Left lung (tissue), 4 donors: ENCODE measurements at regions not wholly inside any gene's neighbourhood (a gene's known extent, or its start where the extent isn't known, plus 50 kb on each side); places are given as distances from the start of the nearest gene placed in this dataset.
"Not testable (repeated sequence)": the region's sequence is repeated elsewhere in the genome, so short reads cannot be mapped to it uniquely, and the experiment has no call there.

ENCODE experiments used
- ATAC-seq: fragments of 200-7000 bp; cut with Tn5 transposase; one replicate; pipeline ENCODE4 v1.9.1; 2020; ENCODE audit warnings: moderate library complexity
- DNase-seq, 4 donors: peaks; one replicate each; pipeline ENCODE4 v3.0.0-alpha.2; 2013 to 2020
- H3K27ac ChIP-seq, 2 donors: fragments of 200-600 bp; sonication (generic) in 1 of 2; one replicate each; pipeline versions ENCODE4 v1.5.0 to v1.8.0; 2020 to 2021
- H3K27me3 ChIP-seq, 2 donors: fragments of 200-600 bp; sonication (generic) in 1 of 2; one replicate each; pipeline versions ENCODE4 v1.5.0 to v1.8.0; 2020 to 2021
- H3K36me3 ChIP-seq, 2 donors: fragments of 200-600 bp; sonication (generic) in 1 of 2; one replicate each; pipeline versions ENCODE4 v1.5.0 to v1.8.0; 2020 to 2021
- H3K4me1 ChIP-seq, 2 donors: fragments of 200-600 bp; one replicate each; pipeline ENCODE4 v1.8.0; 2021
- H3K4me3 ChIP-seq, 2 donors: fragments of 200-600 bp; sonication (generic) in 1 of 2; one replicate each; pipeline versions ENCODE4 v1.5.0 to v1.8.0; 2020 to 2021; ENCODE audit warnings: mild to moderate bottlenecking in 1 of 2
- H3K9me3 ChIP-seq, 2 donors: fragments of 200-600 bp; sonication (generic) in 1 of 2; one replicate each; pipeline versions ENCODE4 v1.5.0 to v1.8.0; 2020 to 2021
- CTCF ChIP-seq, 2 donors: fragments of 200-600 bp; sonication (generic) in 1 of 2; IDR thresholded peaks; one replicate each; pipeline versions ENCODE4 v1.5.0 to v1.8.0; 2021; ENCODE audit warnings: antibody characterized with exemption in 2 of 2
- intact Hi-C, 2 donors: fragments of 100-400 bp; cut with DNase I; formaldehyde crosslinking; loops; one replicate each; pipeline versions ENCODE4 v1.11.2 to v1.14.2; 2022
- donor health status: DM: no; HTN: yes; CAD: no.
- donor health status: DM: no; HTN: no; CAD: no.

GRCh38 chr4:71107726-71108125 is 114.3 kb downstream of the DCK start:
- Histone ChIP-seq H3K27me3 (no peaks in the 10 kb centered on the region), H3K4me3 (no peak overlapping the region), H3K36me3 (no peaks in the 10 kb centered on the region), H3K27ac (no peak overlapping the region), H3K4me1 (no peaks in the 10 kb centered on the region), H3K9me3 (peaks cover 0 to 4% of the 10 kb centered on the region in 2 donors)
- intact Hi-C loops = no loop called here
- DNase-seq = no peak
- ATAC-seq = no peak
- no peak for TF ChIP-seq CTCF (IDR thresholded peaks at IDR 0.05)

- ATAC-seq (no peak), DNase-seq (no peak)
- H3K4me3 ChIP-seq = no peak overlapping the region
- no peaks in the 10 kb centered on the region for H3K36me3 ChIP-seq
- intact Hi-C loops = no loop called here
- H3K9me3 ChIP-seq = peaks cover 0 to 3% of the 10 kb centered on the region in 2 donors
- TF ChIP-seq CTCF (IDR thresholded peaks at IDR 0.05) = no peak
- no peaks in the 10 kb centered on the region for H3K4me1 ChIP-seq
- H3K27ac ChIP-seq = no peak overlapping the region
- no peaks in the 10 kb centered on the region for H3K27me3 ChIP-seq
These were observed 117.0 kb downstream of the DCK start for GRCh38 chr4:71110499-71110898.

- H3K9me3 ChIP-seq, H3K4me3 ChIP-seq, intact Hi-C loops, H3K27me3 ChIP-seq, DNase-seq, H3K4me1 ChIP-seq, ATAC-seq, H3K27ac ChIP-seq, H3K36me3 ChIP-seq: not testable (repeated sequence)
These were observed 117.7 kb downstream of the DCK start for GRCh38 chr4:71111133-71111532.

GRCh38 chr4:71113294-71113693 is 119.8 kb downstream of the DCK start:
- no peak for DNase-seq
- no peaks in the 10 kb centered on the region for H3K9me3 ChIP-seq
- intact Hi-C loops = no loop called here
- no peak overlapping the region for H3K4me3 ChIP-seq
- no peak overlapping the region for H3K27ac ChIP-seq
- no peak for ATAC-seq
- H3K36me3 ChIP-seq = no peaks in the 10 kb centered on the region
- H3K4me1 ChIP-seq = no peaks in the 10 kb centered on the region
- no peaks in the 10 kb centered on the region for H3K27me3 ChIP-seq
- no peak for TF ChIP-seq CTCF (IDR thresholded peaks at IDR 0.05)

- TF ChIP-seq CTCF (IDR thresholded peaks at IDR 0.05) = no peak
- Histone ChIP-seq H3K36me3 (no peaks in the 10 kb centered on the region), H3K4me3 (no peak overlapping the region), H3K4me1 (no peaks in the 10 kb centered on the region), H3K27ac (no peak overlapping the region), H3K9me3 (no peaks in the 10 kb centered on the region), H3K27me3 (no peaks in the 10 kb centered on the region)
- intact Hi-C loops = no loop called here
- ATAC-seq (no peak), DNase-seq (peak in 1 of 4 donors; percentile 71)
These were observed 127.5 kb downstream of the DCK start for GRCh38 chr4:71120831-71121524.

GRCh38 chr4:71123951-71124350 is 130.5 kb downstream of the DCK start:
- Histone ChIP-seq H3K36me3 (no peaks in the 10 kb centered on the region), H3K4me3 (no peak overlapping the region), H3K27me3 (no peaks in the 10 kb centered on the region), H3K4me1 (no peaks in the 10 kb centered on the region), H3K9me3 (no peaks in the 10 kb centered on the region), H3K27ac (no peak overlapping the region)
- no peak for TF ChIP-seq CTCF (IDR thresholded peaks at IDR 0.05)
- intact Hi-C loops = no loop called here
- no peak for DNase-seq
- ATAC-seq = no peak
